GM21619 (cell line): ENCODE measurements at regions not wholly inside any gene's neighbourhood (a gene's known extent, or its start where the extent isn't known, plus 50 kb on each side); places are given as distances from the start of the nearest gene placed in this dataset.

Experiments used
- ATAC-seq: cut with Tn5 transposase; IDR thresholded peaks from one replicate; pipeline ENCODE4 v1.9.1; 2021; ENCODE audit not compliant: unreplicated experiment

- no peak for ATAC-seq
These were observed 158.6 kb upstream of the CELF4 start for GRCh38 chr18:37724206-37724605.

- ATAC-seq = no peak
These were observed 156.2 kb upstream of the CELF4 start for GRCh38 chr18:37721544-37722522.

GRCh38 chr18:37720663-37721062 is 155.1 kb upstream of the CELF4 start:
- ATAC-seq = no peak

- no peak for ATAC-seq
These were observed 152.1 kb upstream of the CELF4 start for GRCh38 chr18:37717656-37718055.

- ATAC-seq = no peak
These were observed 151.5 kb upstream of the CELF4 start for GRCh38 chr18:37717098-37717497.

GRCh38 chr18:37716106-37716735 is 150.6 kb upstream of the CELF4 start:
- ATAC-seq = no peak

GRCh38 chr18:37714691-37715090 is 149.1 kb upstream of the CELF4 start:
- no peak for ATAC-seq

GRCh38 chr18:37712776-37713175 is 147.2 kb upstream of the CELF4 start:
- no peak for ATAC-seq

- ATAC-seq = no peak
These were observed 146.3 kb upstream of the CELF4 start for GRCh38 chr18:37711766-37712505.

- ATAC-seq = no peak
These were observed 145.1 kb upstream of the CELF4 start for GRCh38 chr18:37710726-37711125.

- ATAC-seq = no peak
These were observed 144.1 kb upstream of the CELF4 start for GRCh38 chr18:37709740-37710139.

GRCh38 chr18:37705016-37705415 is 139.4 kb upstream of the CELF4 start:
- no peak for ATAC-seq

- ATAC-seq = no peak
These were observed 137.2 kb upstream of the CELF4 start for GRCh38 chr18:37702841-37703240.

GRCh38 chr18:37701967-37702366 is 136.4 kb upstream of the CELF4 start:
- no peak for ATAC-seq

- no peak for ATAC-seq
These were observed 133.0 kb upstream of the CELF4 start for GRCh38 chr18:37698508-37699040.

GRCh38 chr18:37694516-37694915 is 128.9 kb upstream of the CELF4 start:
- no peak for ATAC-seq

- ATAC-seq = no peak
These were observed 125.6 kb upstream of the CELF4 start for GRCh38 chr18:37691162-37691561.

GRCh38 chr18:37689841-37690240 is 124.2 kb upstream of the CELF4 start:
- ATAC-seq = no peak

- ATAC-seq = no peak
These were observed 119.0 kb upstream of the CELF4 start for GRCh38 chr18:37684590-37684989.

GRCh38 chr18:37684183-37684582 is 118.6 kb upstream of the CELF4 start:
- ATAC-seq = no peak

GRCh38 chr18:37680911-37681310 is 115.3 kb upstream of the CELF4 start:
- no peak for ATAC-seq
